ENCODE measurements at regions not wholly inside any gene's neighbourhood (a gene's known extent, or its start where the extent isn't known, plus 50 kb on each side); places are given as distances from the start of the nearest gene placed in this dataset.

DNA sequence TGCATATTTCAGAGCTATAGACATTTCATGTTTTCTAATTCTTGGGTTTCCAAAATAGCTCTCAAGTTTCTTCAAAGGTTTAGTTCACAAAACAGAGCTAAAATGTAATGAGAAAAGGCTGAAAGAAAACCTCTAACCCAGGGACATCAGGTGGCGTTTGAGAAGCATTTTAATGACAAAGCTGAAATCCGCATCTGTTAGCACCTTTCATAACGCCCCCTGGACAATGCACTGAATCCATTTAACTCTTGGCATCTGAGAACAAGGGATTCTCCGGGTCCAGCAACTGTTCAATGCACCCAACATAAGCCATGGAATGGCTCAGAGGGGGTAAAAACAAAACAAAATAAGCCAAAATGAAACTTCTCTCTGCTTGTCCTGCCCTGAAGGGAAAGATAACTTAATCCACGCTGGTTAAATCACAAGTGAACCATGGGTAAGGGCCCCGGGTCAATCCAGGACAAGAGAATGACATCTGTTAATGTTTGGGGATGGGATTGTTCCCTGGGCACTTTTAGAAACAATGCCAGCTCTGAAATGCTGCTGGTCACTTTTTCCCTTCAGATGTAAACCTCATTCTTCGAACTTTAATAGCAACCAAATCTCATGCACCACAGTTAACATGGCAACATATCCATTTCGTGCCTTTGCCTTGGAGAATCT, 466.2 kb upstream of the ADAMTS9 start:
- DNase-seq: no peak
- Histone ChIP-seq H3K27ac (no peak overlapping the region), H3K36me3 (ENCODE audit: low read depth) (no peaks in the 10 kb centered on the region), H3K9me2 (ENCODE audit: insufficient read depth) (no peaks in the 10 kb centered on the region), H3K79me2 (ENCODE audit: insufficient read depth) (no peaks in the 10 kb centered on the region), H3K4me3 (no peak overlapping the region), H2AFZ (no peak overlapping the region), H3K4me2 (ENCODE audit: unreplicated experiment) (no peak overlapping the region), H3F3A (ENCODE audit: insufficient read depth) (no peaks in the 10 kb centered on the region), H3K9ac (no peak overlapping the region), H3K27me3 (replicated peaks; ENCODE audit: insufficient read depth) (no peaks in the 10 kb centered on the region; the same call in 1 of the 2 replicates), H3K9me3 (ENCODE audit: low read depth) (no peaks in the 10 kb centered on the region), H3K4me1 (ENCODE audit: insufficient read depth) (no peaks in the 10 kb centered on the region), H4K20me1 (ENCODE audit: insufficient read depth) (no peaks in the 10 kb centered on the region)
- WGBS, 2 experiments (ENCODE audit: low coverage in 1 of 2, low lambda C conversion rate in 2 of 2, missing lambda C conversion rate in 2 of 2): 47 to 51% methylated on average over 8 of the region's 8 CpGs
- no peak for TF ChIP-seq EZH2phosphoT487 (IDR thresholded peaks at IDR 0.05; ENCODE audit: insufficient read depth, low read depth)
- TF ChIP-seq EZH2 (IDR thresholded peaks at IDR 0.05; ENCODE audit: insufficient read depth, poor library complexity, severe bottlenecking): no peak
- in situ Hi-C loops (cut with MboI): no loop called here

GRCh38 chr3:65151666-65152065, 463.9 kb upstream of the ADAMTS9 start:
- no peak overlapping the region for H3K27ac ChIP-seq
- H3K27me3 ChIP-seq (replicated peaks; ENCODE audit: insufficient read depth): no peaks in the 10 kb centered on the region; the same call in 1 of the 2 replicates
- WGBS, 2 experiments (ENCODE audit: low coverage in 1 of 2, low lambda C conversion rate in 2 of 2, missing lambda C conversion rate in 2 of 2): 87% methylated on average over 6 of the region's 6 CpGs
- H3K4me3 ChIP-seq: no peak overlapping the region
- H3K79me2 ChIP-seq (ENCODE audit: insufficient read depth): no peaks in the 10 kb centered on the region
- H3F3A ChIP-seq (ENCODE audit: insufficient read depth): 0 out of 2 replicates have a peak, but pooled peaks cover under 1% of the 10 kb centered on the region
- no peaks in the 10 kb centered on the region for H3K9me3 ChIP-seq (ENCODE audit: low read depth)
- no peak overlapping the region for H3K4me2 ChIP-seq (ENCODE audit: unreplicated experiment)
- in situ Hi-C loops (cut with MboI): no loop called here
- H3K9me2 ChIP-seq (ENCODE audit: insufficient read depth): no peaks in the 10 kb centered on the region
- no peak for DNase-seq
- TF ChIP-seq EZH2 (IDR thresholded peaks at IDR 0.05; ENCODE audit: insufficient read depth, poor library complexity, severe bottlenecking): no peak
- TF ChIP-seq EZH2phosphoT487 (IDR thresholded peaks at IDR 0.05; ENCODE audit: insufficient read depth, low read depth): no peak
- no peak overlapping the region for H3K9ac ChIP-seq
- H2AFZ ChIP-seq: no peak overlapping the region
- no peaks in the 10 kb centered on the region for H4K20me1 ChIP-seq (ENCODE audit: insufficient read depth)
- no peaks in the 10 kb centered on the region for H3K36me3 ChIP-seq (ENCODE audit: low read depth)
- no peaks in the 10 kb centered on the region for H3K4me1 ChIP-seq (ENCODE audit: insufficient read depth)

DNA sequence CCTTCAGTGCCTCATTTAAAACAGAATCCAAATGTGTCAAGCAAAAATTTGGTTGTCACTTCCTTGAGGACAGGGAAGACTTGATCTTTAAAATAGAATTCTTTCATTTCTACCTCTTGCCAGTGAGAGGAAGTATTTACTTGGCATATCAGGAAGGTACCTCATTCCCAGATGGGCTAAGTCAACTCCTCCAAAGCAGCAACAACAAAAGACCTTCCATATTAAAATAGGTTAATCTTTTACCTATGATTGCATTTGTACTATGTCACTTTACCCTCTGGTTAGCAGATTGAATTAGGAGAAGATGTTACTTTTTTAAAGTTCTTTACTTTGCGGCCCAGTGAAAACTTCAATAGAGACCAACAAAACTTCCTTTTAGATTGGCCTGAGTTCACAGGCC, 462.1 kb upstream of the ADAMTS9 start:
- Histone ChIP-seq H3K9me3 (ENCODE audit: low read depth) (no peaks in the 10 kb centered on the region), H3F3A (ENCODE audit: insufficient read depth) (peaks cover 18% of the 10 kb centered on the region), H3K27me3 (replicated peaks; ENCODE audit: insufficient read depth) (no peaks in the 10 kb centered on the region; the same call in 1 of the 2 replicates), H3K79me2 (ENCODE audit: insufficient read depth) (no peaks in the 10 kb centered on the region), H4K20me1 (ENCODE audit: insufficient read depth) (no peaks in the 10 kb centered on the region), H2AFZ (no peak overlapping the region), H3K4me2 (ENCODE audit: unreplicated experiment) (no peak overlapping the region), H3K4me3 (no peak overlapping the region), H3K9me2 (ENCODE audit: insufficient read depth) (no peaks in the 10 kb centered on the region), H3K4me1 (ENCODE audit: insufficient read depth) (peaks cover 17% of the 10 kb centered on the region), H3K27ac (no peak overlapping the region), H3K9ac (no peak overlapping the region), H3K36me3 (ENCODE audit: low read depth) (no peaks in the 10 kb centered on the region)
- no peak for DNase-seq
- in situ Hi-C loops (cut with MboI): no loop called here
- WGBS, 2 experiments (ENCODE audit: low coverage in 1 of 2, low lambda C conversion rate in 2 of 2, missing lambda C conversion rate in 2 of 2): 94 to 96% methylated on average over 1 of the region's 1 CpG
- TF ChIP-seq EZH2 (IDR thresholded peaks at IDR 0.05; ENCODE audit: insufficient read depth, poor library complexity, severe bottlenecking): no peak
- no peak for TF ChIP-seq EZH2phosphoT487 (IDR thresholded peaks at IDR 0.05; ENCODE audit: insufficient read depth, low read depth)

DNA sequence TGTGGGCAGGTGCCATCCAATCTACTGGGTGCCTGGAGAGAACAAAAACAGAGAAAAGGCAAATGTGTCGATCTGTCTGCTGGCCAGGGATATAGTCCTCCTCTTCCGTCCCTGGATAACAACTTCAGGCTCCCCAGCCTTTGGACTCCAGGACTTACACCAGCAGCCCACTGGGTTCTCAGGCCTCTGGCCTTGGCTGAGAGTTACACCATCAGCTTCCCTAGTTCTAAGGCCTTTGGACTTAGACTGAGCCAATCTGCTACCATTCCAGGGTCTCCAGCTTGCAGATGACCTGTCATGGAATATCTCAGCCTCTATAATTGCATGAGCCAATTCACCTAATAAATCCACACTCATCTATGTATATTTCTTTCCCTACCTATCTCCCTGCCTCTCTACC, 460.9 kb upstream of the ADAMTS9 start:
- no peak for TF ChIP-seq EZH2phosphoT487 (IDR thresholded peaks at IDR 0.05; ENCODE audit: insufficient read depth, low read depth)
- no peak for TF ChIP-seq EZH2 (IDR thresholded peaks at IDR 0.05; ENCODE audit: insufficient read depth, poor library complexity, severe bottlenecking)
- WGBS, 2 experiments (ENCODE audit: low coverage in 1 of 2, low lambda C conversion rate in 2 of 2, missing lambda C conversion rate in 2 of 2): 51% methylated on average over 2 of the region's 2 CpGs
- DNase-seq: no peak
- Histone ChIP-seq H2AFZ (no peak overlapping the region), H3K9me2 (ENCODE audit: insufficient read depth) (no peaks in the 10 kb centered on the region), H3K4me3 (no peak overlapping the region), H3K4me2 (ENCODE audit: unreplicated experiment) (no peak overlapping the region), H3F3A (ENCODE audit: insufficient read depth) (peaks cover 29% of the 10 kb centered on the region), H3K79me2 (ENCODE audit: insufficient read depth) (no peaks in the 10 kb centered on the region), H4K20me1 (ENCODE audit: insufficient read depth) (no peaks in the 10 kb centered on the region), H3K9me3 (ENCODE audit: low read depth) (no peaks in the 10 kb centered on the region), H3K27ac (no peak overlapping the region), H3K9ac (no peak overlapping the region), H3K27me3 (replicated peaks; ENCODE audit: insufficient read depth) (no peaks in the 10 kb centered on the region), H3K4me1 (ENCODE audit: insufficient read depth) (peaks cover 24% of the 10 kb centered on the region), H3K36me3 (ENCODE audit: low read depth) (no peaks in the 10 kb centered on the region)
- in situ Hi-C loops (cut with MboI): no loop called here
